ENCODE measurements at regions not wholly inside any gene's neighbourhood (a gene's known extent, or its start where the extent isn't known, plus 50 kb on each side); places are given as distances from the start of the nearest gene placed in this dataset.

GRCh38 chr20:24256307-24256706 is 213.1 kb upstream of the SYNDIG1 start:
- no peak for DNase-seq

DNA sequence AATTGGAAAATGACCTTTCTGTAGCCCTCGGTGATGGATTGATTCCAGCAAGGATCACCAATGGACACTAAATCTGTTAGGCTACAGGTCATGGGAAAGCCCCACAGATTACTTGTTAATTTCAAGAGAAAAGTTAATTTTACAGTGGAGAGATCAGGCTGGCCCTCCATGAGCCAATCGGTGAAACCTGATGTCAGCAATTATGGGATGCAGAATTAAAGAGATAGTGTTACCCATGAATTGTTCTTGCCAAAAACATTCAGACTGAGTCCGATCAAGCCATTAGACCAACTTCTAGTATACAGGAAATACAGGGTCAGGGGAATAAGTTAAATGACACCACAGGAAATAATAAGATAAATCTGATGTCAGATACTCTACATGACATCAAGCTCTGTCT is 214.9 kb upstream of the SYNDIG1 start:
- no peak for DNase-seq

GRCh38 chr20:24253321-24253720 is 216.1 kb upstream of the SYNDIG1 start:
- DNase-seq = no peak

DNA sequence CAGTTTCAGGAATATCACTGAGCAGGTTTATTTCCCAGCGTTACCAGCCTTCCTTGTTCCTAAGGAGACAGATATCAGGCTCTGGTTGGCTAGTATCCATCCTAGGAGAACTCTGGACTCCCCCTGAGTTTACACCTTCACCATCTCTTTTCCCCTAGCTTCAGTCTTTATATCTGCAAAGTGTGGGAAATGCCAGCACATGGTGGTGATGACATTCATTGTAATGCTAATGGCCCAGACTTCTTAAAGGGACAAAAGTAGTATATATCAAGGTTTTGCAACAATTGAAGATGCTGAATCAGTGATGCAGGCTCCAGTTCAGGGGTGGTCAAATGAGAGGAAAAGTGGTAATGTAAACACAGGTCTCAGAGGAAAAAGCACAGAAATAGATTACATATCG is 224.3 kb upstream of the SYNDIG1 start:
- no peak for DNase-seq

DNA sequence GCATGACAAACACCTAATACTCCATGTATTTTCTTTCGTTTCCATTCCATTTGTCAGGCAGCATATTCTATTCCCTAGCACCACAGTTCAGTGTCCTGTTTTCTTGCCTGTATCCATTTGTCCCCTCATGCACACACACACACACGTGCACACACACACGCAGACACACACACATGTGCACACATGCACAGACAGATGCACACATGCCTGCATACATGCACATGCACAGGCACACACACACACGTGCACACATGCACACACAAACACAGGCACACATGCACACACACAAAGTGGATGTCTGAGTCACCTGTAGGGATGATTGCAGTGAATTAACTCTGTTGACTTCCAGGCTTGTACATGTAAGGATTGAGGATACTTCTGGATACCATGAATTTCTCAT is 226.7 kb upstream of the SYNDIG1 start:
- no peak for DNase-seq

DNA sequence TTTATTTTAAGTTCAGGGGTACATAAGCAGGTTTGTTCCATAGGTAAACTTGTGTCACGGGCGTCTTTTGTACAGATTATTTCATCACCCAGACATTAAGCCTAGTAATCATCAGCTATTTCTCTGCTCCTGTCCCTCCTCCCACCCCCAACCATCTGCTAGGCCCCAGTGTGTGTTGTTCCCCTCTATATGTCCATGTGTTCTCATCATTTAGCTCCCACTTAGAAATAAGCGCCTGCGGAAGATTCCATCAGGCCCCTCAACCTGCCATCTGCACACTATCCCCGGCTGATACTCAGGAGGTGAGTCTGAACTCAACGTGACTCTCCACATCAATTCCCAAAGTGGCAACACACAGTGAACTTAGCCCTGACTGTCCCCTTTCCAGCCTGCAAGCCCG is 228.0 kb upstream of the SYNDIG1 start:
- no peak for DNase-seq

- DNase-seq = no peak
These were observed 232.5 kb upstream of the SYNDIG1 start for GRCh38 chr20:24236963-24237362.

- DNase-seq = no peak
These were observed 233.2 kb upstream of the SYNDIG1 start for GRCh38 chr20:24236201-24236600.

- no peak for DNase-seq
These were observed 233.9 kb upstream of the SYNDIG1 start for GRCh38 chr20:24235296-24236175.

- DNase-seq = no peak
These were observed 239.0 kb upstream of the GGTLC1 start for GRCh38 chr20:24227600-24227999.

DNA sequence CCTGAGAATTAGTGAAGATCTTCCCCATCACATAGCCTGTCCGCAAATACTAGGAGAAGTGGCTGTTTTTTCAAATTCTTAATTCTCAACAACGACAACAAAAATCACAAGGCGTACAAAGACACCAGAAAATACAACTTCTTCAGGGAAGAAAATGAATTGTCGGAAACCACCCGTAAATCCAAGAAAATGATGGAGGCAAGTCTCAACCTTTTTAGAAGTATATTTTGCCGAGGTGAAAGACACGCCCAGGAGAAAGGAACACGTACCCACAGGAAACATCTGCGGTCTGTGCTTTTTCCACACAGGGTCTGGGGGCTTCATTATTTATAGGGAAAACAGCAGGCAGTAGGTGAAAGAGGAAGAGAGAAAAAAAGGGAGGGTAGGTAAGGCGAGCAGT is 223.9 kb upstream of the GGTLC1 start:
- no peak for DNase-seq

GRCh38 chr20:24211972-24212371 is 223.4 kb upstream of the GGTLC1 start:
- no peak for DNase-seq

- DNase-seq = no peak
These were observed 221.8 kb upstream of the GGTLC1 start for GRCh38 chr20:24210356-24210755.

DNA sequence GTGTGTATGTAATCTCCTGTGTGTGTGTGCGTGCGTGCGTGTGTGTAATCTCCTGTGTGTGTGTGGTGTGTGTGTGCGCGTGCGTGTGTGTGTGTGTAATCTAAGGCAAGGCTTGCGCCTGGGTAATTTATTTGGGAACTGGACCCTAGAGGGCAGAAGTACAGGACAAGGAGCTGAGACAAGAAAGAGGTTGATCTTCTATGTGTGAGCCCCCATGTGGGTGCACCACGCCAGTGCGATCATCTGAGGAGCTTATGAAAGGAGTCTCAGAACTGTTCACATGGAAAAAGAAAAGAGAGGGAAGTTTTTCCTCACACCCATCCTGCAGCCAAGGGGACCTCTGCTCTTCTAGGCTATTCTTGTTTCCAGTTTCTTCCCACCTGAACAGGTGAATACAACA is 220.1 kb upstream of the GGTLC1 start:
- DNase-seq = no peak

DNA sequence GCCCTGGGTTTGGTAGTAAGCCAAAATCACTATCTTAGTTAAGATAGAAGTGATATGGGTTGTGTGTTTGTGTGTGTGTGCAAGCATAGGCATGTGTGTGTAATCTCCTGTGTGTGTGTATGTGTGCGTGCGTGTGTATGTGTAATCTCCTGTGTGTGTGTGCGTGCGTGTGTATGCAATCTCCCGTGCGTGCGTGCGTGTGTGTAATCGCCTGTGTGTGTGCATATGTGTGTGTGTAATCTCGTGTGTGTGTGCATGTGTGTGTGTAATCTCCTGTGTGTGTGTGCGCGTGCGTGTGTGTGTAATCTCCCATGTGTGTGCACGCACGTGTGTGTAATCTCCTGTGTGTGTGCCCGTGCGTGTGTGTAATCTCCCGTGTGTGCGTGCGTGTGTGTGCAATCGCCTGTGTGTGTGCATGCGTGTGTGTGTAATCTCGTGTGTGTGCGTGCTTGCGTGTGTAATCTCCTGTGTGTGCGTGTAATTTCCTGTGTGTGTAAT is 219.3 kb upstream of the GGTLC1 start:
- no peak for DNase-seq

- DNase-seq = no peak
These were observed 218.4 kb upstream of the GGTLC1 start for GRCh38 chr20:24206995-24207394.

GRCh38 chr20:24203526-24204183 is 215.1 kb upstream of the GGTLC1 start:
- DNase-seq = no peak

DNA sequence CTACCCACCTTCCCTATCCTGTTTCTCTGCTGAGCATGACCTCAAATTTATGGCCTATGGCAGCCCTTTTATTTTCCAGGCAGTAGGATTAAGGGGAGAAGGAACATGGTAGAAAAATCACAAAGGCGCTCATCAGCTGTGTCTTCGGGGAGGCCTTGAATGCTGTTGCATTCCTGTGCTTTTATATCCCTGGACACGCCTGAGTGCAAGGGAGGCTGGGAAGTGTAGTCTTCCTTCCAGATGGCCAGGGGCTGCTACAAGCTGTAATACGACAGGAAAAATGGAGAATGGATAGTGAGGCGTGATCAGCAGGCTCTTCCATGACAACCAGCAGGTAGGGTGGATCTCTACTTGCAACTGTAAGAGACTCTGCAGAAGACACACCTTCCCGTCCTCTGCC is 210.9 kb upstream of the GGTLC1 start:
- no peak for DNase-seq

- no peak for DNase-seq
These were observed 205.6 kb upstream of the GGTLC1 start for GRCh38 chr20:24194143-24194542.

- no peak for DNase-seq
These were observed 202.3 kb upstream of the GGTLC1 start for GRCh38 chr20:24190905-24191304.

DNA sequence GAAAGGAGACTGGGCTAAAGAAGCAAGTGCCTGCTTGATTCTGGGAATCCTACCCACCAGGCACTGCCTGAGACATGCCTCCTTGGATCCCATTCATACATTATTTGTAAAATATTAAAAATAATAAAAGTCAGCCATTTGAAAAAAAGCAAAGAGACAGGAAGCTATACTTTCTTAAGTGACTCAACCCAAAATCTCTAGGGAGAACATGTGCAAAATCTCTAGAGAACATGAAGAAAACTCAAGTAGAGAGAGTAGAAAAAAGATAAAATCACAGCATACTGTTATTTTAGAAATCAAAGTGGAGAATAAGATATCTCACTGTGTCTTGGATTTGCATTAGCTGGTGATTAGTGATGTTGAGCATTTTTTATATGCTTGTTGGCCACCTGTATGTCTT is 197.2 kb upstream of the GGTLC1 start:
- DNase-seq = no peak

GRCh38 chr20:24181151-24181550 is 192.6 kb upstream of the GGTLC1 start:
- no peak for DNase-seq

DNA sequence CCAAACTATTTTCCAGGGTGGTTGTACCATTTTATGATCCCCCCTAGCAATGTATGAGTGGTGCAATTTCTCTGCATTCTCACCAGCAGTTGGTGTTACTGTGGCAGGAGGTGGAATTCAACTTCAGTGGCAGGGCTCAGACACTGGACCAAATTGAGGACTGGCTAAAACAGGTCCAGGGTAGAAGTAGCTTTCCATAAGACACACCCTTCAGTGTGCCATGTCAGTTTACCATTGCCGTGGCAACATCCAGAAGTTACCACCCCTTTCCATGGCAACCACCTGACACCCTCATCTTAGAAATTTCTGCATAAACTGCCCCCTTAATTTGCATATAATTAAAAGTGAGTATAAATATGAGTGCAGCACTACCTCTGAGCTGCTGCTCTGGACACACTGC is 180.7 kb upstream of the GGTLC1 start:
- DNase-seq = no peak

DNA sequence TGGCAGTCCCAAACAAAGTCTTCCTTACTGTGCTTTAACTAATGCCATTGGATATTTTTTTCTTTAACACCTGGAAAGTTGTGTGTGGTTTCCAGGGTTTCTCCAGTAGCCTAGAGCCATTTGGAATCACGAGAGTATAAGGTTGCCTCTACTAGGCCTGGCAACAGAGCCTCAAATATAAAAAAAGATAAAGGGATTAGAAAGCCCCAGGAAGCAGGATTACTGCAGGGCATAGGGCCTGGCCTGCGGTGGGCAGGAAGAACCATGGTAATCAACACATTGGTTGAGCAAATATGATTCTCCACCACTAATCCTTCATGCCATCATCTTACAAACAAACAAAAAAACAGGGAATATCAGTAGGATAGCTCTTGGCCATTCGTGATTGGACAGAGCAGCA is 177.8 kb upstream of the GGTLC1 start:
- DNase-seq = no peak

DNA sequence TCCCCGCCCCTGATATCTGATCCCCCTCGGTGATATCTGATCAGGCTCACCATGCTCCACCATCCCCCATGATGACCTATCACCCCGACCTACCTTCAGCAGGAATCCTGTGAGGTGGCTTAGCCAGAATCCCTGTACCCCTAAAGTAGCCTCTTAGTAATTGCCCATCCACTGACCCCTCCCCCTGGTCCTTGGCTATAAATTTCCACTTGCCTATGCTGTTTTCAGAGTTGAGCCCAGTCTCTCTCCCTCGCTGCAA is 177.5 kb upstream of the GGTLC1 start:
- no peak for DNase-seq

Measured in NCI-H2107 (cell line).